A673 (cell line): ENCODE measurements at regions not wholly inside any gene's neighbourhood (a gene's known extent, or its start where the extent isn't known, plus 50 kb on each side); places are given as distances from the start of the nearest gene placed in this dataset.

Source experiments
- BruUV-seq: library from RNA; stranded (reverse); fragments of 400-500 nt; replicated peaks from 2 replicates; lab custom pipeline; 2021; lab: Mats Ljungman, UMichigan
- CTCF ChIA-PET: fragments of 300-600 bp; sonication (Branson Sonifier 250); formaldehyde crosslinking; loops from one replicate; lab custom pipeline; 2022; ENCODE audit warnings: antibody characterized with exemption; lab: Charles Lee
- POLR2A ChIA-PET: fragments of 300-600 bp; sonication (Branson Sonifier 250); formaldehyde crosslinking; loops from one replicate; lab custom pipeline; 2022; ENCODE audit warnings: antibody characterized with exemption; ENCODE audit not compliant: low non-redundant PET; lab: Charles Lee
- DNase-seq: peaks from one replicate; pipeline ENCODE4 v3.0.0-alpha.2; 2015; ENCODE audit warnings: low spot score
- H3K27ac ChIP-seq: fragments of 200-600 bp; sonication (generic); 2 replicates; pipeline ENCODE4 v1.5.1; 2016; ENCODE audit warnings: mixed run types, low read depth, mild to moderate bottlenecking, mixed read lengths, antibody characterized with exemption, low read length; ENCODE audit not compliant: poor library complexity, severe bottlenecking
- H3K27me3 ChIP-seq: fragments of 200-600 bp; sonication (generic); replicated peaks from 2 replicates; pipeline ENCODE4 v1.6.1; 2017; ENCODE audit warnings: mixed run types, low read depth, mild to moderate bottlenecking, mixed read lengths, antibody characterized with exemption, low read length; ENCODE audit not compliant: insufficient read depth, poor library complexity
- H3K36me3 ChIP-seq: fragments of 200-600 bp; sonication (generic); 2 replicates; pipeline ENCODE4 v1.6.1; 2016; ENCODE audit warnings: mixed run types, mild to moderate bottlenecking, mixed read lengths, antibody characterized with exemption, low read length; ENCODE audit not compliant: insufficient read depth, poor library complexity, severe bottlenecking
- H3K4me1 ChIP-seq: fragments of 200-600 bp; sonication (generic); 2 replicates; pipeline ENCODE4 v1.6.1; 2017; ENCODE audit warnings: mixed run types, mild to moderate bottlenecking, mixed read lengths, antibody characterized with exemption, low read length; ENCODE audit not compliant: insufficient read depth, poor library complexity, severe bottlenecking
- H3K4me3 ChIP-seq: fragments of 200-600 bp; sonication (generic); 2 replicates; pipeline ENCODE4 v1.5.1; 2016; ENCODE audit warnings: low read depth, mixed run types, mild to moderate bottlenecking, mixed read lengths, low read length; ENCODE audit not compliant: poor library complexity, severe bottlenecking
- H3K9me3 ChIP-seq: fragments of 200-600 bp; sonication (generic); 2 replicates; pipeline ENCODE4 v1.6.1; 2016; ENCODE audit warnings: mixed run types, low read depth, mild to moderate bottlenecking, mixed read lengths, antibody characterized with exemption, low read length; ENCODE audit not compliant: poor library complexity, severe bottlenecking
- CTCF ChIP-seq: fragments of 300-800, 200-600 bp; sonication (generic); conservative IDR thresholded peaks from 2 replicates; pipeline ENCODE4 v1.5.1; 2017; ENCODE audit warnings: low read depth, mild to moderate bottlenecking, antibody characterized with exemption, low read length, moderate library complexity, mixed read lengths
- EZH2 ChIP-seq: fragments of 200-600 bp; sonication (generic); IDR thresholded peaks from 2 replicates; pipeline ENCODE4 v1.6.1; 2017; ENCODE audit warnings: borderline replicate concordance, low read depth, mild to moderate bottlenecking, mixed read lengths, antibody characterized with exemption, low read length; ENCODE audit not compliant: poor library complexity, severe bottlenecking
- intact Hi-C: fragments of 100-400 bp; cut with micrococcal nuclease; formaldehyde crosslinking; loops from one replicate; pipeline ENCODE4 v1.10.0; 2022; ENCODE audit not compliant: unreplicated experiment

- no peak overlapping the region for H3K4me3 ChIP-seq
- BruUV-seq, result no TSS peak
- H3K9me3 ChIP-seq, result no peaks in the 10 kb centered on the region
- intact Hi-C loops, result loop anchor here (10.0 kb wide), 1 partner anchor 553 kb away; the partner anchor contains the start of gene PTCH1
- H3K27ac ChIP-seq, result no peak overlapping the region
- H3K36me3 ChIP-seq, result no peaks in the 10 kb centered on the region
- CTCF ChIA-PET, result no interaction called here
- DNase-seq, result no peak
- TF ChIP-seq EZH2 (no peak), CTCF (no peak)
- no peaks in the 10 kb centered on the region for H3K27me3 ChIP-seq
- H3K4me1 ChIP-seq, result no peaks in the 10 kb centered on the region
- POLR2A ChIA-PET, result no interaction called here
Observed at GRCh38 chr9:96067600-96067999, 192.1 kb downstream of the ERCC6L2 start.

- no TSS peak for BruUV-seq
- CTCF ChIA-PET, result no interaction called here
Observed at GRCh38 chr9:96067004-96067403, 191.5 kb downstream of the ERCC6L2 start.

GRCh38 chr9:96065482-96066251 is 190.2 kb downstream of the ERCC6L2 start:
- Histone ChIP-seq H3K9me3 (no peaks in the 10 kb centered on the region), H3K4me1 (no peaks in the 10 kb centered on the region), H3K27ac (no peak overlapping the region), H3K36me3 (no peaks in the 10 kb centered on the region), H3K27me3 (no peaks in the 10 kb centered on the region), H3K4me3 (no peak overlapping the region)
- TF ChIP-seq EZH2, result no peak
- no peak for TF ChIP-seq CTCF
- no TSS peak for BruUV-seq
- intact Hi-C loops, result loop anchor here (10.0 kb wide), 1 partner anchor 551 kb away; the partner anchor contains the start of gene PTCH1
- CTCF ChIA-PET, result no interaction called here
- no peak for DNase-seq
- POLR2A ChIA-PET, result no interaction called here

More at GRCh38 chr9:96067004-96067403, 191.5 kb downstream of the ERCC6L2 start:
- Histone ChIP-seq H3K27ac (no peak overlapping the region), H3K4me1 (no peaks in the 10 kb centered on the region), H3K27me3 (no peaks in the 10 kb centered on the region), H3K4me3 (no peak overlapping the region), H3K36me3 (no peaks in the 10 kb centered on the region), H3K9me3 (no peaks in the 10 kb centered on the region)
- POLR2A ChIA-PET, result no interaction called here
- DNase-seq, result no peak
- TF ChIP-seq CTCF, result no peak
- no peak for TF ChIP-seq EZH2
- intact Hi-C loops, result loop anchor here (10.0 kb wide), 1 partner anchor 552 kb away; the partner anchor contains the start of gene PTCH1
